GM21390 (cell line): ENCODE measurements at regions not wholly inside any gene's neighbourhood (a gene's known extent, or its start where the extent isn't known, plus 50 kb on each side); places are given as distances from the start of the nearest gene placed in this dataset.
"Not testable (repeated sequence)": the region's sequence is repeated elsewhere in the genome, so short reads cannot be mapped to it uniquely, and the experiment has no call there.

Experiments
- ATAC-seq: cut with Tn5 transposase; IDR thresholded peaks from one replicate; pipeline ENCODE4 v1.9.1; 2021; ENCODE audit not compliant: unreplicated experiment

DNA sequence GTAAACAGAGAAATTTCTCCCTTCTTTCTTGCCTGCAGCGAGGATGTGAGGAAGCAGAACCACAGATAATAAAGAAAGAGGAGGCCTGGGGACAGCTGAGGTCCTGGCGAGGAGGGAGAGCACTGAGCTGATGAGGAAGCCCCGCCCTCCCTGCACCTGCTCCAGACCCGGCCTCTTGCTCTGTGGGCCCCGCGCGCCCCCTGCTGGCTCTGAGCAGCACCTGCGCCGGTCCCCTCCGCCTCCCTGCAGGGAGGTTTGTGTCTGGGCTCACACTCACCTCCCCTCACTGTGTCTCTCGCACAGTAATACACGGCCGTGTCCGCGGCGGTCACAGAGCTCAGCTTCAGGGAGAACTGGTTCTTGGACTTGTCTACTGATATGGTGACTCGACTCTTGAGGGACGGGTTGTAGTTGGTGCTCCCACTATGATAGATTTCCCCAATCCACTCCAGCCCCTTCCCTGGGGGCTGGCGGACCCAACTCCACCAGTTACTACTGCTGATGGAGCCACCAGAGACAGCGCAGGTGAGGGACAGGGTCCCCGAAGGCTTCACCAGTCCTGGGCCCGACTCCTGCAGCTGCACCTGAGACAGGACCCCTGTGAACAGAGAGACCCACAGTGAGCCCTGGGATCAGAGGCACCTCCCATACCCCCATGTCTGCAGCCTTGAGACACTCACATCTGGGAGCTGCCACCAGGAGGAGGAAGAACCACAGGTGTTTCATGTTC lies 485.4 kb downstream of the TMEM121 start:
- not testable (repeated sequence) for ATAC-seq

DNA sequence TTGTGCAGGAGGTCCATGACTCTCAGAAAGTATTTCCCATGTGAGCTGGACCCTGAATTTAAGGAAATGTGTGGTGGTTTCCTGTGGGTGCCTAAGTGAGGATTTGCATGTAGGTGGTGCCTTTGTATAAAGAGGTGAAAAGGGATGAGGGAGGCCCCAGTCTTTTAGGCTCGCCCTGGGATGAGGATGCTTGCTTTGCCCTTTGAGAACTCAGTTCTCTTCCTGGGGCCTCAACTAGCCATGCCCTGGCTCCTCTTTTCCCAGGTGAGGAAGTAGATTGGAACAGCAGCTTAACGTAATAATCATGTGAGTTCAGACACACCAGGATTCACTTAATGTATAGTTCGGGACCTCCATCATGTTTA lies 486.0 kb downstream of the TMEM121 start:
- not testable (repeated sequence) for ATAC-seq

DNA sequence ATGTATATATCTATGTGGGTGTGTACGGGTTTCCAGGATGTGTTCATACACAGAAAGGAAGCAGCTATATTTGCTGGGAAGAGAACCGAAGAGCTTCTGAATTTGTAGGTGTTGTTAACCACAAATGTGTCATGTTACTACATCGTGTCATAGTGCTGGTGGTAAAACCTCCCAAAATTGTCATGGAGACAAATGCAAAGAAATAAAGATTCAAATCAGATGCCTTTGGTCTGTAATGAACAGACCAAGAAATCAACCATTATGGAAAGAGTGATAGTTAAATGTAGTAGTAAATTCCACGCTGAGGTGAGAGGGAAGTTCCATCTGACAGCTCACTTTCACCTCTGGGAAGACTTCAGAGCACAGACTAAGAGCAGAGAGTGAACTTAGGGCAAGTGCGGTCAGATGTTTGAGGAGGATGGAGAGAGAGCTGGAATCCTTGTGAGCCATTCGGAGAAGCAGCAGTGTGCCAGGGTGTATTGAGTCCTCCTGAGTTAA lies 487.5 kb downstream of the TMEM121 start:
- ATAC-seq = no peak

DNA sequence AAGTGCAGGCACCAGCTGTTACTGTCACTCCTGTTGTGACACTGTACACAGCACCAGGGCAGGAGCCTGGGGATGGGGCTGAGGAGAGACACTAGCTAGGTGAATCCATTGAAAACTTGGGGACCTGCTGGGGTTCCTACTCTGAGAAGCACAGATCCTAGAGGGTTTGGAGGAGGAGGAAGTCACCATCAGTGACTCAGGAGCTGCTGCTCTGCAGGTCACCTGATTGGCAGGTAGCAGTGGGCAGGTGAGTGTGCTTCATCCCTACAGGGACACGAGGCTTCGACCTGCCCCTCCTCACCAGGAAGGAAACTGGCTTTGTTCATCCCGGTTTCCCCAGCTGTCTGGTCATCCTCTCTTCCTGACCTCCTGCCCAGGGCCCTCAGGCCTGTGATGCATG lies 491.6 kb downstream of the TMEM121 start:
- not testable (repeated sequence) for ATAC-seq

DNA sequence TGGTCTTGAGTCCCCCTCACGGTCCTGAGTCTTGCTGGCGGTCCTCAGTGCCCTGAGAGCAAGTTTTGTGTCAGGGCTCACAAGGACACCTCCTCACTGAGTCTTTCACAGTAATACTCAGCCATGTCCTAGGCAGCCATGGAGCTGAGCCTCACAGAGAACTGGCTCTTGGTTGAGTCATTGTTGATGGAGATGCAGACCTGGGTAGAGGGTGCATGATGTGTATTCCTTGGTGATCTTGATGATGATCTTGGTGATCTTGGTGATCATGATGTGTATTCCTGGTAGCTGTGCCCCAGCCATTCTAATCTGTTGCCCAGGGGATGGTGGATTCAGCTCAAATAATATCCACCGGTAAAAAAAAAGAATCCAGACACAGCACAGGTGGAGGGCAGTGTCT lies 495.4 kb downstream of the TMEM121 start:
- no peak for ATAC-seq

DNA sequence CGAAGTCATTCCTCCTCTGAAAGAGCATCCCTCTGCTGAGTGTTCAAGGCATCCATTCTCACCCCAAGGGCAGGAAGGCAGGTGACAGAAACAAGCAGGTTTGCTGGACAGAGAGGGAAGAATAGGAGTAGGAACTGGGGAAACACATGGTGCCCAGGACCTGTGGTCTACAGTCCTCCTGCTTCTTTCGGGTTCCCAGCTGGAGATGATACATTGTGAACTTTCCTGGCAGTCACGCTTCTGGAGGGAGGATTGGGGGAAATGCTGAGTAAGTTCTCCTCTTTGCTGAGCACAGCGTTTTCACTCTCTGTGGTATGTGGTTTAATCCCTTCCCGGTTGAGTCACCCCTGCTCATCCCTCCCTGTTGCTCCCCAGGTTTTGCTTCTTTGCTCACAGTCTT lies 496.3 kb downstream of the TMEM121 start:
- ATAC-seq = not testable (repeated sequence)

DNA sequence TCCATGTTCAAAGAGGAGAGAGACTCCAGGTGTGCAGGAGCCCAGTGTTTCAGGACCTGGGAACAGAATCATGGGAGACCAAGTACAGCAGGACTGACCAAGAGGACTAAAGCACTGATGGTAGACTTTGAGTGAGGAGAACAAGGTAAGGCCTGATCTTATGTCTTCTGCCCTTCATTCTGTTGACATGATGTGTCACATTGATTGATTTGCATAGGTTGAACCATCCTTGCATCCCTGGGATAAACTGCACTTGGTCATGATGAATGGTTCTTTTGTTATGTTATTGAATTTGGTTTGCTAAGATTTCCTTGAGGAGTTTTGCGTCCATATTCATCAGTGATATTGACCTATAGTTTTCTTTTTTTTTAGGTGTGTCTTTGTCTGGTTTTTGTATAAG lies 497.0 kb downstream of the TMEM121 start:
- no peak for ATAC-seq

DNA sequence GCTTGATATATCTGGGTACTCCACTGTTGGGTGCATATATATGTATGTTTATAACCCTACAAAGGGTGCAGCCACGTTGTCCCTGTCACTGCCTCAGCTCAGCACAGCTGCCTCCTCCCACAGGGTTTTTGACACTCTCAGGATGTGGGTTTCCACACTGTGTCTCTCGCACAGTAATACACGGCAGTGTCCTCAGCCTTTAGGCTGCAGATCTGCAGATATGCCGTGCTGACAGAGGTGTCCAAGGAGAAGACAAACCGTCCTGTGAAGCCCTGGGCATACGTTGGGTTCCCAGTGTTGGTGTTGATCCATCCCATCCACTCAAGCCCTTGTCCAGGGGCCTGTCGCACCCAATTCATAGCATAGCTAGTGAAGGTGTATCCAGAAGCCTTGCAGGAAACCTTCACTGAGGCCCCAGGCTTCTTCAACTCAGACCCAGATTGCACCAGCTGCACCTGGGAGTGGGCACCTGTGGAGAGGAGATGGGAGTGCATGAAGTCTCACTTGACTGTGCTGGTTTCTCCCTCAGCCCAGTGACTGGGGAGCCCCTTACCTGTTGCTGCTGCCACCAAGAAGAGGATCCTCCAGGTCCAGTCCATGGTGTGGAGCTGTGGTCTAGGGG lies 498.7 kb downstream of the TMEM121 start:
- no peak for ATAC-seq

DNA sequence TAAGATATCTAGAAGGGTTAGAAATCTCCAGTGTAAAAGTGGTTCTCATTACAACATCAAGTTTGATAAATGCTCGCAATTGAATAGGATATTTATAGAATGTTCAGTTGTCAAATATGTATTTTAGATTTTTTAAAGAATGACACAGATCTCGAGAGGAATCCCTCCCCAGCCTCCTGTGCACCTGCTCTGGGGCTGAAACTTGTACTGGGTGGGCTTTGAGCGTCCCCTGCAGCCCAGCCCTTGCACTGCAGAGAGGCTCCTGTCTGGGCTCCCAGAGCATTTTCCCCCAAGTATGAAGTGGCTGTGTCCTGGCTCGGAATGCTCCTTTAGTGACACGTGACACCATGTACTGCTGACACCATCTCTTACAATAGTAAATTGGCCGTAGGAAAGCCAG lies 499.6 kb downstream of the TMEM121 start:
- ATAC-seq = no peak

DNA sequence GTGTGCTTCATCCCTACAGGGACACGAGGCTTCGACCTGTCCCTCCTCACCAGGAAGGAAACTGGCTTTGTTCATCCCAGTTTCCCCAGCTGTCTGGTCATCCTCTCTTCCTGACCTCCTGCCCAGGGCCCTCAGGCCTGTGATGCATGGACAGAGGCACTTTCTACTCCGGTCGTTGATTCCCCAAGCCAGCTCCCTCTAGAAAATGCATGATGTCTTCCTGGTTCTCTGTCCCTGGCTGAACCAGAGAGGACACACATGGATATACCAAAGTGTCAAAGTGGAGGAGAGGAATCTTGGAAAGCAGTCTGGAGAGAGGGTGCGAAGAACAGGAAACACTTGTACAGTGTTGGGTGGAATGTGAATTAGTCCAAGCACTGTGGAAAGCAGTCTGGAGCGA lies 501.4 kb downstream of the TMEM121 start:
- not testable (repeated sequence) for ATAC-seq

DNA sequence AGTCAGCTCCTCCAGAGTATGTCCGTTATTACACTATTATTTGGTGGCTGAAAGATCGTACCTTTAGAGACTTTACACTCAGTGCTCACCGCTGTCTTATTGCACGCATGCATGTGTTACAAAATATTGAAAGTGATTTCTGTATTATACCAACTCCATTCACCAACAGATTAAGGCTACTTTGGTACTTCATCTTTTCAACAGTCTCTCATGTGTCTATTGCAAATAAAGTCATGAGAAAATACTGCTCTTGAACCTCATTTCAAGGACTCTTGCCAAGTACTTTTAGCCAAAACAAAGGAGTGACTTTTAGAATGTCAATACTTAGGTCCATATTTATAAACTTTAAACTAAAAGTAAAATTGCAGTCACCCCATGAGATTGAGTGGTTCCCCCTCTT lies 503.6 kb downstream of the TMEM121 start:
- ATAC-seq = no peak

DNA sequence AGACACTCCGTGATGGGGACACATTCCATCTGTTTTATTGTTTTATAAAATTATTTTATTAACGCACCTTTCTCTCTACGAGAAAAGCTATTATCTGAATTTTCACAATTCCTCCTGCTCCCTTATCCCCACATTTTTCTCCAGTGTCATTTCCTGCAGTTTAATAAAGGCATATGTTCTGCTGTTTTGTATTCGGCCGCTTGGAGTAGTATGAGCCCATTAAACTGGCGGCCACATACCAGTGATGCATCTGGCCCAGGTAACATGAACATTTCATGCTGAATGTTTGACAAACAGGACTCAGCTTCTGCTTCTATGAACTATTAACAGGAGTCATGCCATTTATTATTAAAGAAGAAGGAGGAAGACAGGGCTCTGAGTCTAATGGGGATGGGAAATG lies 511.0 kb downstream of the TMEM121 start:
- ATAC-seq = no peak

DNA sequence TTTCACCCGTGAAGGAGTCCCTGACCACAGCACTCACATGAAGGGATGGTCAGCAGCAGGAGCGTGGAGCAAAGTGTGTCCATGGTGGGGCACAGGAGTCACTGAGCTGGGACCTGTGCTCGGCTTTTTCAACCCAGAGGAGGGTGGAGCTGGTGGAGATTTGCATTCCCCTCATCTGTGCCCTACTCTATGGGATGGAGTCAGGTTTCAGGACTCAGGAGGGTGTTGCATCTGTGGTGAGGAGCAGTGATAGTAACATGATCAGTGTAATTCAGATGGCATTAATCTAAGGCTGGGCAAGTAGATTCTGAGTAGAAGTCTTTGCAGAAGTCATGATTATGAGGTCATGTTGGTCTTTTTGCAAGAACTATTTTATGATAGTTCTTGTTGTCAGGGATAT lies 511.9 kb downstream of the TMEM121 start:
- ATAC-seq = no peak

DNA sequence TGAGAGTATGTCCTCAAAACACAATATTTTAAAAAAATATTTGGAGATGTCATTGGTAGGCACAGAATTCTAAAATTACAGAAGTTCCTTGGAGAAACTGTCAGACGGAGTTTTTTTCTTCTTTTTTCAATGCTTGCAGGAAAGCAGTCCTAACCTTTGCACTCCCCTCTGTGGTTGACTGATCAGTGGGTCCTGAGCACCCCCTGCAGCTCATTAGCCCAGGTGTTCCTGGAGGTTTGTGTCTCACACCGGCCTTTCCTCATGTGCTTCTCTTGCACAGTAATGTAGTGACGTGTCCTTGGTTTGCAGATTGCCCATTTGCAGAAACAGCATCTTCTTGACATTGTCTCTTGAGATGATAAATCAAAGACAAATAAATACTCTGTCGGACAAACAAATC lies 513.0 kb downstream of the TMEM121 start:
- ATAC-seq = no peak

DNA sequence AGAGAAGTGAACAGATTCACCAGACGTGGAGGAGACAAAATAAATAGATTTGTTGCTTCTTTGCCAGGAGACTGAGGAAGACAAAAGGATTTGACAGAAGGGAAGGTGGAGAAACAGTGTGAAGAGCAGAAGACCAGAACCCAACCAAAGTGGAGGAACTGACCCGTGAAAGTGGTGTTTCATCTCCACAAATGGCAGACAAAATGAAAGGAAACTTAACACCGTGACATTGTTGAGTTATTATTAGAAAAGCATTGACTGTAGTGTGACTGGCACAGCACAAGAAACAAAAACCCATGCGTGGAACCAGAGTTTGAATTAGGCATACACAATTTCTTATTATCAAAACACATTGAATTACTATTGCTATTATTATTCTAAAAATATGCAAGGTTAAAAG lies 518.1 kb downstream of the TMEM121 start:
- no peak for ATAC-seq

DNA sequence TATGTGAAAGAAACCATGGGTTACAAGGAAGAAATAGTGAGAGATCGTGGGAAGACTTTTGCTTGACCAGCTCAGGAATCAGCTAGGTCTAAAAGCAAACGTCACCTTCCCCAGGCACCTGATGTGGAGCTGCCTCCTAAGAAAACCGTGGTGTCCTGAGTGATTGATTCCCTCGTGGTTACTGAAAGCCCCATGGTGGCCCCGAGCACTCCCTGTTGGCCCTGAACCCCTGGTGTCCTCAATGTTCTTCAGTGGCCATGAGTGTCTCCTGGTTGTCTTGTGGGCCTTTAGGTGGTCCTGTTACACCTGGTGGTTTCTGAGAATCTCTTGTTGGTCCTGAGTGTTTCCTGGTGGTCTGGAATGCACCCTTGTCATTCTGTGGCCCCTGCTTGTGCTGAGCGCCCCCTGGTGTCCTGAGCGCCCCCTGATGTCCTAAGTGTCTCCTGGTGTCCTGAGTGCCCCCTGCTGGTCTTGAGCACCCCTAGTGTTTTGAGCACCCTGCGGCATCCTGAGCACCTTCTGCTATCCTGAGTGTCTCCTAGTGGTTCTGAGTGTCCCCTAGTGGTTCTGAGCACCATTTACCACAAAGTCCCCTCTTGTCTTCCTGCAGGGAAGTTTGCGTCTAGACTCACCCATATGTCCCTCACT lies 518.7 kb downstream of the TMEM121 start:
- ATAC-seq = no peak

DNA sequence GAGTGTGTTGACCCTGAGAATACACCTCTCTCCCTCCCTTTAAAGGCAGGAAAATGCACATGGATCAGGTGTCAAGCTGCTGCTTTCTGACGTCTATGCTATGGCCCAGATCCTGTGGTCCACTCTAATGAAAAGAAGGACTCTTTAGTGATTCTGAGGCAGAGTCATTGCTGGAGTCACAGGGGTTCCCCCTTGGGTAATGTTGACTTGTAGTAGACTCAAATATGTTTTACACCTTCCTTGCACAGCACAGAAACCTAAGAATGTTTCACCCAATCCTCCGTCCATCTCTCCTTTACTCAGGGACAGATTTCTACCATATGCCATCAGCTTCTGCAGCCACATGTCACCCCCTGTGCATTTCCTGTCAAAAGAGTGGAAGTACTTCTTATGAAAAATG lies 525.4 kb downstream of the TMEM121 start:
- no peak for ATAC-seq

DNA sequence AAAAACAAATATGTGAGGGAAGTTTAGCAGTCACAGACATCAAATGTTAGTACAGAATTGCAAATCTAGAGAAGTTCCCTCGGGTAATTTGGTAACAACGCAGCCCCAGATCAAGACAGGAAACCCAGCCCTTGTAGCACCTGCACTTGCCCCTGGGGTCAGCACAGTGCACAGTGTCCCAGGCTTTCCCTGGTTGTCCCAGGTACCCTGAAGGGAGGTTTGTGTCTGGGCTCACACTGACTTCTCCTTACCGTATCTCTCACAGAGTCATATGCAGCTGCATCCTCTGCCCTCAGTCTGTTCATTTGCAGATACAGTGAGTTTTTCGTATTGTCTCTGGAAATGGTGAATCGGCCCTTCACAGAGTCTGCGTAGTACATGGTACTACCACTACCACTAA lies 528.9 kb downstream of the TMEM121 start:
- ATAC-seq = no peak

DNA sequence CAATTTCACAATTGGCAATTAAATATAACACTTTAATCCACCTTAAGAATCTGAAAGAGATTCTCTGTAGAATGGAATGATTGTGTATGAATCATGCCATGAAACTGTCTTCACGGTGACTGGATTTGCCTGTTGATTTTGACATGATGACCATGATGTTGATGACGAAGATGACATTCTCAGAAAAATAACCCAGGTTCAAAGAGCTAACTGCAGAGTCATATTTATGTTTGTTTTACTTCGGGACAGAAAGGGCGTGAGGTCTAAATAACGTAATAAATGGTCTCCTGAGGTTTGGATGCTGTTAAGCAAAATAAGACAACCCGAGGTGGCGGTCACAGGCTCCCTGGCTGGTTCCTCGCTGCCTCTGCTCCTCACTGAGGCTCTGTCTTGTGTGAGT lies 532.0 kb downstream of the TMEM121 start:
- no peak for ATAC-seq

DNA sequence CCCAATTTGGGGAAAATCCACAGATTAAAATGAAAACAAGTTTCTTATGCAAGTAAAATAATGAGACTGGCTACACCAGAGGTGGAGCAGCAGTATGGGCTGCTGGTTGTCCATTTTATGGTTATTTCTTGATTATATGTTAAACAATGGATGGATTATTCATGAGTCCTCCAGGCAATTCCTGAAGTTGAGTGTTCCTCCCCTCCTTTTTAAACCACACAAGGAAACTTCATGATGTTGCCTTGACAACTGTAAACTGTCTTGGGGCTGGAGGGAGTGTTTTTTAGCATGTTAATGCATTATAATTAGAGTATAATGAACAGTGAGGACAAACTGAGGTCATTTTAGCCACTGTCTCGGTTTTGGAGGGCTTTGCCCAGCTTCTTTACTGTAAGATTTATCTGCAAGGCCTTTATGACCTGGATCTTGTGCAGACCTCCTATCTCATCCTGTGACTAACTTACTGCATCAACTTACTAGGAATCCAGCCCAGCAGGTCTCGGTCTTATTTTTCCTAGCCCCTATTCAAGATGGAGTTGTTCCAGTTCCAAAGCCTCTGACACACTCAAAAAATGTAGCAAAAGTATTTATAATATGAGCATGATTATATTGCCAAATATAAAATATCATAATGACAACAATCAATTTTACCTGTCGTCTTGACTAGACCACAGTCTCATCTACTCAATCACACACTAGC lies 534.0 kb downstream of the TMEM121 start:
- no peak for ATAC-seq

DNA sequence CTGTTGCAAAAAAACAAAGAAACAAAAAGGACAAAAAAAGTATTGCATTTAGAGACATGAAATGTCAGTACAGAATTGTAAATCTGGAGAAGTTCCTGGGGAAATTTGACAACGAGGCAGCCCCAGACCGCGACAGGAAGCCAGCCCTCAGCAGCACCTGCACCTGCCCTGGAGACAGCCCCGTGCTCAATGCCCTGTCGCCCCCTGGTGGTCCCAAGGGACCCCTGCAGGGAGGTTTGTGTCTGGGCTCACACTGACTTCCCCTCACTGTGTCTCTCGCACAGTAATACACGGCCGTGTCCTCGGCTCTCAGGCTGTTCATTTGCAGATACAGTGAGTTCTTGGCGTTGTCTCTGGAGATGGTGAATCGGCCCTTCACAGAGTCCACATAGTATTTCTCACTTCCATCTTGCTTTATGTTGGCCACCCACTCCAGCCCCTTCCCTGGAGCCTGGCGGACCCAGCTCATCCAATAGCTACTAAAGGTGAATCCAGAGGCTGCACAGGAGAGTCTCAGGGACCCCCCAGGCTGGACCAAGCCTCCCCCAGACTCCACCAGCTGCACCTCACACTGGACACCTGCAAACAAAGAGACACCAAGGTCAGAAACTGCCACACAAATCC lies 535.6 kb downstream of the TMEM121 start:
- ATAC-seq = not testable (repeated sequence)
